ENCODE measurements at regions not wholly inside any gene's neighbourhood (a gene's known extent, or its start where the extent isn't known, plus 50 kb on each side); places are given as distances from the start of the nearest gene placed in this dataset.

DNA sequence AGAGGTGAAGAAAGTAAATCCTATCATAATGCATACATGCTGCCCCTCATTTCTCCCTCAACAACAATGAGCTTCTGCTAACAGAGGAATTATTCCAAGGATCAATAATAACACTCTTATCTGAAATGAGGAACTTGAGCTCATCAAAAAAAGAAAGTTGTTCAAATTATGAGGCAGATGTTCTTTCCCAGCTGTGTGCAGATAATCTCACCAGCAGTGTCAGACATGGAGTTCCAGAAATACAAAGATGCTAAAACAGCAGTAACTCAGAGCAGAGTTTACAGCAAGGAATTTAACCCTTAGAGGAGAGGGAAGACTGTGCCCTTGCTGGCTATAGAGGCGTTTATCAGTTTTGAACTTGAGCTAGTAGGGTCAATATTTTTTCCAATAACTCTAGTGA, 153.1 kb downstream of the TRIM36 start:
- H3K79me2 ChIP-seq (ENCODE audit: control insufficient read depth, insufficient read depth, low read length), result no peaks in the 10 kb centered on the region
- POLR2A ChIA-PET, result no interaction called here
- intact Hi-C loops (cut with micrococcal nuclease), result no loop called here

GRCh38 chr5:114999176-114999575, 170.5 kb downstream of the TRIM36 start:
- Histone ChIP-seq H3K4me1 (replicated peaks in 1 of 2; ENCODE audit: control insufficient read depth in 2 of 2, insufficient read depth in 2 of 2, low read length in 2 of 2) (no peaks in the 10 kb centered on the region), H3K27ac (ENCODE audit: extremely low read depth, low read depth, low read length) (no peak overlapping the region), H3K9me3 (replicated peaks; ENCODE audit: control insufficient read depth, insufficient read depth, low read depth, low read length) (no peaks in the 10 kb centered on the region), H3K79me2 (ENCODE audit: control insufficient read depth, insufficient read depth, low read length) (no peaks in the 10 kb centered on the region), H3K36me3 (ENCODE audit: control insufficient read depth, insufficient read depth, low read length) (no peaks in the 10 kb centered on the region), H3K9me1 (ENCODE audit: control insufficient read depth, insufficient read depth, low read length) (no peaks in the 10 kb centered on the region), H2AFZ (ENCODE audit: low read depth, low read length) (no peak overlapping the region), H3K4me3 (no peak overlapping the region), H3K4me2 (ENCODE audit: insufficient read depth, low read length) (no peak overlapping the region), H3K9ac (ENCODE audit: insufficient read depth in 1 of 2, low read depth in 2 of 2, low read length in 2 of 2) (no peak overlapping the region), H3K27me3 (ENCODE audit: control insufficient read depth in 2 of 2, insufficient read depth in 2 of 2, low read length in 2 of 2) (no peaks in the 10 kb centered on the region), H4K20me1 (replicated peaks; ENCODE audit: control insufficient read depth, insufficient read depth, low read length) (no peaks in the 10 kb centered on the region)
- POLR2A ChIA-PET, result no interaction called here
- no peak for DNase-seq (ENCODE audit: extremely low read depth in 1 of 4, low spot score in 3 of 4)
- TF ChIP-seq SIX5 (IDR thresholded peaks at IDR 0.05; ENCODE audit: borderline replicate concordance in 1 of 2, insufficient read depth in 1 of 2, low read depth in 1 of 2, low read length in 2 of 2) (no peak), RFX7 (CRISPR knock-in tag; IDR thresholded peaks at IDR 0.05) (no peak), TFAP4 (CRISPR knock-in tag; IDR thresholded peaks at IDR 0.05; ENCODE audit: borderline replicate concordance) (no peak), HNRNPK (IDR thresholded peaks at IDR 0.05; ENCODE audit: low read depth, low read length, poor library complexity, severe bottlenecking) (no peak), TSC22D4 (tag; IDR thresholded peaks at IDR 0.05) (no peak), ILF3 (IDR thresholded peaks at IDR 0.05; ENCODE audit: borderline replicate concordance) (no peak), ETS1 (conservative IDR thresholded peaks at IDR 0.05; ENCODE audit: control insufficient read depth, low read depth, low read length) (no peak), ZNF780A (CRISPR knock-in tag; IDR thresholded peaks at IDR 0.05) (no peak)
- 0% methylated on average over 10 of the region's 11 CpGs for WGBS (ENCODE audit: insufficient coverage, low coverage, missing lambda C conversion rate)
- no peak for ATAC-seq
- BruUV-seq (replicated peaks), result no TSS peak
- FAIRE-seq, result no peak
- intact Hi-C loops (cut with micrococcal nuclease), result no loop called here
- in situ Hi-C loops (cut with MboI), result no loop called here
- CTCF ChIA-PET (ENCODE audit: low intra/inter-chr PET ratio), result no interaction called here

More for the DNA sequence above, 153.1 kb downstream of the TRIM36 start:
- no peak overlapping the region for H3K9ac ChIP-seq (ENCODE audit: insufficient read depth in 1 of 2, low read depth in 2 of 2, low read length in 2 of 2)
- H3K9me1 ChIP-seq (ENCODE audit: control insufficient read depth, insufficient read depth, low read length), result no peaks in the 10 kb centered on the region
- H3K9me3 ChIP-seq (replicated peaks; ENCODE audit: control insufficient read depth, insufficient read depth, low read depth, low read length), result no peaks in the 10 kb centered on the region
- CTCF ChIA-PET (ENCODE audit: low intra/inter-chr PET ratio), result no interaction called here
- H3K4me3 ChIP-seq, result no peak overlapping the region
- no peak overlapping the region for H3K4me2 ChIP-seq (ENCODE audit: insufficient read depth, low read length)
- no peak overlapping the region for H3K27ac ChIP-seq (ENCODE audit: extremely low read depth, low read depth, low read length)
- no TSS peak for BruUV-seq (replicated peaks)
- TF ChIP-seq PRPF4 (IDR thresholded peaks at IDR 0.05; ENCODE audit: insufficient read depth, low read depth, low read length, poor library complexity, severe bottlenecking), result no peak
- in situ Hi-C loops (cut with MboI), result no loop called here
- no peaks in the 10 kb centered on the region for H3K36me3 ChIP-seq (ENCODE audit: control insufficient read depth, insufficient read depth, low read length)
- H2AFZ ChIP-seq (ENCODE audit: low read depth, low read length), result no peak overlapping the region
- FAIRE-seq (no peak), ATAC-seq (no peak), DNase-seq (ENCODE audit: extremely low read depth in 1 of 4, low spot score in 3 of 4) (no peak)
- H3K4me1 ChIP-seq (replicated peaks in 1 of 2; ENCODE audit: control insufficient read depth in 2 of 2, insufficient read depth in 2 of 2, low read length in 2 of 2), result no peaks in the 10 kb centered on the region
- no peaks in the 10 kb centered on the region for H3K27me3 ChIP-seq (ENCODE audit: control insufficient read depth in 2 of 2, insufficient read depth in 2 of 2, low read length in 2 of 2)
- no peaks in the 10 kb centered on the region for H4K20me1 ChIP-seq (replicated peaks; ENCODE audit: control insufficient read depth, insufficient read depth, low read length)
- 0% methylated on average over 1 of the region's 1 CpG for WGBS (ENCODE audit: insufficient coverage, low coverage, missing lambda C conversion rate)

Measured in K562 (cell line).